ENCODE measurements at regions not wholly inside any gene's neighbourhood (a gene's known extent, or its start where the extent isn't known, plus 50 kb on each side); places are given as distances from the start of the nearest gene placed in this dataset.

DNA sequence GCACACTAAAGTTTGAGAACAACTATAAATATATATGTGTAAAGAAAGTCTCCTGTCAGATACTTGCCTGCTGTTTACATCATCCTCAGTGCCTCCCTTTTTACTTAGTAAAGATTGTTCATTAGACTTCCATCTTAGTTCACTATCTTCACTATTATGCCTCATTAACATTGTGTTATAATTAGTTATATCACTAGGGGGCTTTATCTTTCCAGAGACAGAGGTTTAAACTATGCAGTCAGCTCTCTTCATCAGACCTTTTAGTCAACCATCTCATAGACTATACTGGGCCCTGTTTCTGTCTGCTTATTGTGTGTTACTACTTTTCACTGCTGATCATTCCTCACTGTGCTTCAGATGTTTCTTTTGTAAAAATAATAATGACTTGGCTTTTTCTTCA is 630.8 kb upstream of the KIF2B start:
- H3K27ac ChIP-seq (ENCODE audit: poor library complexity, severe bottlenecking): no peak overlapping the region
- H3K27me3 ChIP-seq (ENCODE audit: insufficient read depth, poor library complexity, severe bottlenecking): no peaks in the 10 kb centered on the region
- DNase-seq (ENCODE audit: low spot score): no peak
- no peak overlapping the region for H3K4me3 ChIP-seq (ENCODE audit: severe bottlenecking)
- H3K36me3 ChIP-seq (ENCODE audit: low read depth): no peaks in the 10 kb centered on the region
- no peaks in the 10 kb centered on the region for H3K4me1 ChIP-seq (ENCODE audit: insufficient read depth, poor library complexity, severe bottlenecking)
- 0 out of 3 replicates have a peak, but pooled peaks have one; percentile 45 for ATAC-seq (ENCODE audit: low read depth)
- TF ChIP-seq, protein P1, sequence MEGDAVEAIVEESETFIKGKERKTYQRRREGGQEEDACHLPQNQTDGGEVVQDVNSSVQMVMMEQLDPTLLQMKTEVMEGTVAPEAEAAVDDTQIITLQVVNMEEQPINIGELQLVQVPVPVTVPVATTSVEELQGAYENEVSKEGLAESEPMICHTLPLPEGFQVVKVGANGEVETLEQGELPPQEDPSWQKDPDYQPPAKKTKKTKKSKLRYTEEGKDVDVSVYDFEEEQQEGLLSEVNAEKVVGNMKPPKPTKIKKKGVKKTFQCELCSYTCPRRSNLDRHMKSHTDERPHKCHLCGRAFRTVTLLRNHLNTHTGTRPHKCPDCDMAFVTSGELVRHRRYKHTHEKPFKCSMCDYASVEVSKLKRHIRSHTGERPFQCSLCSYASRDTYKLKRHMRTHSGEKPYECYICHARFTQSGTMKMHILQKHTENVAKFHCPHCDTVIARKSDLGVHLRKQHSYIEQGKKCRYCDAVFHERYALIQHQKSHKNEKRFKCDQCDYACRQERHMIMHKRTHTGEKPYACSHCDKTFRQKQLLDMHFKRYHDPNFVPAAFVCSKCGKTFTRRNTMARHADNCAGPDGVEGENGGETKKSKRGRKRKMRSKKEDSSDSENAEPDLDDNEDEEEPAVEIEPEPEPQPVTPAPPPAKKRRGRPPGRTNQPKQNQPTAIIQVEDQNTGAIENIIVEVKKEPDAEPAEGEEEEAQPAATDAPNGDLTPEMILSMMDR (IDR thresholded peaks at IDR 0.05; ENCODE audit: poor library complexity, severe bottlenecking): peak; percentile 49
- no peaks in the 10 kb centered on the region for H3K9me3 ChIP-seq (ENCODE audit: severe bottlenecking)

DNA sequence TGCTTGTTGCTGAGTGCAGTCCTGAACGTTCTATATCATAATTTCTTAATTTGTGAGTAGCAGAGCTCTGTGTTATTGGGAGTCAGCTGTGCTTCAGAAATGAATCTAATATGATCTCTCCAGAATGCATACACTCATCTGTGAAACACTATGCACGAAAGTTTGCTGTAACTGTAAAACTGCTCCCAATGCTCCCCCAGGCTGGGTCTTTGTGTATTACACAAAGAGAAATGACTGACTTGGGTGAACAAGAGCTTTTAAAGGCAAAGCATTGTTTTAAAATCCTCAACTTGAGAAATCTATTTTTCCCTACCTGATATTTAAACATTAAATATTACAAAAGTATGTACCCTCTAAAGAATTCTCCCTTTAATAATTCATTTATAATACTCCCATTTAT is 636.7 kb upstream of the KIF2B start:
- no peaks in the 10 kb centered on the region for H3K9me3 ChIP-seq (ENCODE audit: severe bottlenecking)
- no peaks in the 10 kb centered on the region for H3K27me3 ChIP-seq (ENCODE audit: insufficient read depth, poor library complexity, severe bottlenecking)
- ATAC-seq (ENCODE audit: low read depth): no peak
- H3K4me1 ChIP-seq (ENCODE audit: insufficient read depth, poor library complexity, severe bottlenecking): no peaks in the 10 kb centered on the region
- no peak overlapping the region for H3K27ac ChIP-seq (ENCODE audit: poor library complexity, severe bottlenecking)
- TF ChIP-seq, protein P1 (IDR thresholded peaks at IDR 0.05; ENCODE audit: poor library complexity, severe bottlenecking): no peak
- H3K36me3 ChIP-seq (ENCODE audit: low read depth): no peaks in the 10 kb centered on the region
- no peak overlapping the region for H3K4me3 ChIP-seq (ENCODE audit: severe bottlenecking)
- DNase-seq (ENCODE audit: low spot score): no peak

DNA sequence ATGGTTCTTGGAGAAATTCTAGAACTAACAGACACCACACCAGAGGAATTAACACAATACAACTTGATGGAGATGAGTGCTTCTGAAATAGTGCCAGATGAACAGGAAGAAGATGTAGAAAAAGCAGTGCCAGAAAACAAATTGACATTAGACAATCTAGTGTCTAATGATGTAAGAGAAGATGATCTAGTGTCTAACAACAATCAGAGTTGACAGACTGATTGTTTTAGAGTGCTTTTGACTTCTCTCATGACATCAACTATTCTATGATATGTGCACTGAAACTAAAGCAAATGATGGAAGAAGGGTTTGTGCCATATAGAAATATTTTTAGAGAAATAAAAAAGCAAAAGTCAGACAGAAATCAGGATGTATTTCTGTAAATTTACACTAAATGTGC is 646.1 kb upstream of the KIF2B start:
- DNase-seq (ENCODE audit: low spot score) (no peak), ATAC-seq (ENCODE audit: low read depth) (no peak)
- TF ChIP-seq, protein P1 (IDR thresholded peaks at IDR 0.05; ENCODE audit: poor library complexity, severe bottlenecking): no peak
- Histone ChIP-seq H3K36me3 (ENCODE audit: low read depth) (no peaks in the 10 kb centered on the region), H3K27ac (ENCODE audit: poor library complexity, severe bottlenecking) (no peak overlapping the region), H3K9me3 (ENCODE audit: severe bottlenecking) (no peaks in the 10 kb centered on the region), H3K4me3 (ENCODE audit: severe bottlenecking) (no peak overlapping the region), H3K27me3 (ENCODE audit: insufficient read depth, poor library complexity, severe bottlenecking) (no peaks in the 10 kb centered on the region), H3K4me1 (ENCODE audit: insufficient read depth, poor library complexity, severe bottlenecking) (no peaks in the 10 kb centered on the region)

DNA sequence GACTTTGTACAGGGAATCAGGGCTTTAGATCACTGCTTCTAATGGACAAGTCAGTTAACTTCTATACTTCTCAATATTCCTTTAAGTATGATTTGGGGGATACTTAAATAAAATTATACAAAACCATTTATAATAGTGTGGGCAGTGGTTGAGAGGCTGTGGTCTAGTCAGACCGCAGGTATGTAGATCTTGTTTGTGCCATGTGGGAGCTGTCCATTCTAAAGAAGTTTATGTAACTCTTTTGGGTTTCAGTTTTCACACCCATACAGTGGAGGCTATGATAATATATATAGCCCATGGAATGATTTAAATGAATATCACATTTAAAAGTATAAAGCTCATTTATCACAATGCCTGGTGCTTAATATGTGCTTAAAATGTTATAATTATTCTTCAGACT is 654.3 kb upstream of the KIF2B start:
- DNase-seq (ENCODE audit: low spot score) (no peak), ATAC-seq (ENCODE audit: low read depth) (no peak)
- no peak overlapping the region for H3K27ac ChIP-seq (ENCODE audit: poor library complexity, severe bottlenecking)
- H3K9me3 ChIP-seq (ENCODE audit: severe bottlenecking): no peaks in the 10 kb centered on the region
- H3K27me3 ChIP-seq (ENCODE audit: insufficient read depth, poor library complexity, severe bottlenecking): peaks cover 8% of the 10 kb centered on the region
- H3K4me1 ChIP-seq (ENCODE audit: insufficient read depth, poor library complexity, severe bottlenecking): no peaks in the 10 kb centered on the region
- TF ChIP-seq, protein P1 (IDR thresholded peaks at IDR 0.05; ENCODE audit: poor library complexity, severe bottlenecking): no peak
- H3K4me3 ChIP-seq (ENCODE audit: severe bottlenecking): no peak overlapping the region
- no peaks in the 10 kb centered on the region for H3K36me3 ChIP-seq (ENCODE audit: low read depth)

DNA sequence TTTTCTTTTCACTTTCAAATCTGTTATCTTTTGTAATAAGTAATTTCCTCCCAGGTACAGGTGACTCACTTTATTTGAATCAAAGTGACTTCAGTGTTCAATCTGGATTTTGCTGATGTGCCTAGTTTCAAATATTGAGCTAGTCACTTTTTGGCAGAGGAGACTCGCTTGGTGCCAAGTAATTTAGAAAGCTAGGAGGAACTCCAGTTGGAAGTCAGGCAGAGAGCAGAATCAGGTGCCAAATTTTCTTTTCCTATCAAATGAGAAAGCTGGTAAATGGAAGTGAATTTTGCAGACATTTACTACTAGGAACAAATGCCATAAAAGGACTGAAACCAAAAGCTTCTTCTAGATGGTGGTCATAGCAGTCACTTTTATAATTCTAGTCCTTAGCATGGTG is 656.0 kb upstream of the KIF2B start:
- no peak for DNase-seq (ENCODE audit: low spot score)
- H3K27ac ChIP-seq (ENCODE audit: poor library complexity, severe bottlenecking): no peak overlapping the region
- ATAC-seq (ENCODE audit: low read depth): no peak
- no peak overlapping the region for H3K4me3 ChIP-seq (ENCODE audit: severe bottlenecking)
- H3K36me3 ChIP-seq (ENCODE audit: low read depth): no peaks in the 10 kb centered on the region
- peaks cover 8% of the 10 kb centered on the region for H3K27me3 ChIP-seq (ENCODE audit: insufficient read depth, poor library complexity, severe bottlenecking)
- H3K4me1 ChIP-seq (ENCODE audit: insufficient read depth, poor library complexity, severe bottlenecking): no peaks in the 10 kb centered on the region
- H3K9me3 ChIP-seq (ENCODE audit: severe bottlenecking): no peaks in the 10 kb centered on the region
- TF ChIP-seq, protein P1 (IDR thresholded peaks at IDR 0.05; ENCODE audit: poor library complexity, severe bottlenecking): no peak

Data from RWPE2 (cell line).